A549 (cell line): ENCODE measurements at regions not wholly inside any gene's neighbourhood (a gene's known extent, or its start where the extent isn't known, plus 50 kb on each side); places are given as distances from the start of the nearest gene placed in this dataset.

Experiments used
- ATAC-seq, 2 experiments: fragments of 200-7000 bp in 1 of 2; fragments of >200 bp in 1 of 2; cut with Nextera tagmentation in 1 of 2; cut with Tn5 transposase in 1 of 2; 3 replicates each; pipeline versions ENCODE4 v1.8.0 to v1.9.1; 2018 to 2020; ENCODE audit warnings: mild to moderate bottlenecking in 1 of 2, moderate library complexity in 1 of 2
- CTCF ChIA-PET: fragments of 300-600 bp; sonication (Branson Sonifier 250); formaldehyde crosslinking; extraction: SDS; loops from one replicate; lab custom pipeline; 2021; ENCODE audit warnings: antibody characterized with exemption, inconsistent platforms; lab: Yijun Ruan, JAX
- POLR2A ChIA-PET: fragments of 350-600 bp; formaldehyde crosslinking; extraction: SDS; loops from one replicate; lab custom pipeline; 2021; ENCODE audit warnings: antibody characterized with exemption, inconsistent platforms; lab: Yijun Ruan, JAX
- DNase-seq, 2 experiments: peaks; one replicate each; pipeline versions ENCODE4 v3.0.0 to v3.0.0-alpha.2; 2011 to 2016; ENCODE audit warnings: low read depth in 1 of 2, low spot score in 1 of 2
- FAIRE-seq: peaks from 2 replicates; lab custom pipeline; 2011; peaks lifted over from hg19 to GRCh38; lab: Jason Lieb, UNC
- H3K27ac ChIP-seq, 2 experiments: fragments of >200 bp; sonication (Bioruptor Twin); formaldehyde crosslinking; 3 replicates each; pipeline ENCODE4 v1.5.1; 2016 to 2017
- H3K4me1 ChIP-seq: fragments of >200 bp; sonication (Bioruptor Twin); formaldehyde crosslinking; 3 replicates; pipeline ENCODE4 v1.6.1; 2016
- H3K4me2 ChIP-seq: fragments of >200 bp; sonication (Bioruptor Twin); formaldehyde crosslinking; 3 replicates; pipeline ENCODE4 v1.6.1; 2016
- H3K4me3 ChIP-seq: fragments of >200 bp; sonication (Bioruptor Twin); formaldehyde crosslinking; 3 replicates; pipeline ENCODE4 v1.5.1; 2016
- H3K9me3 ChIP-seq: fragments of >200 bp; sonication (Bioruptor Twin); formaldehyde crosslinking; 3 replicates; pipeline ENCODE4 v1.6.1; 2016
- ATOH8 ChIP-seq: fragments of 250-450 bp; sonication (Bioruptor Pico); IDR thresholded peaks from 2 replicates; pipeline ENCODE4 v1.5.0; 2020; ENCODE audit warnings: low read depth, mild to moderate bottlenecking, moderate library complexity
- CHD2 ChIP-seq: fragments of 150-350 bp; IDR thresholded peaks from 2 replicates; pipeline ENCODE4 v1.6.1; 2014; ENCODE audit warnings: low read length; ENCODE audit not compliant: partially characterized antibody
- CHD4 ChIP-seq: fragments of 200-600 bp; sonication (generic); IDR thresholded peaks from 2 replicates; pipeline ENCODE4 v1.6.1; 2016; ENCODE audit warnings: antibody characterized with exemption, mild to moderate bottlenecking, borderline replicate concordance
- CTCF ChIP-seq: fragments of >200 bp; sonication (Bioruptor Twin); formaldehyde crosslinking; IDR thresholded peaks from 3 replicates; pipeline ENCODE4 v1.5.1; 2016
- E2F6 ChIP-seq: IDR thresholded peaks from 2 replicates; pipeline ENCODE4 v1.6.1; 2012; ENCODE audit warnings: low read depth, borderline replicate concordance
- EHF ChIP-seq: fragments of 250-450 bp; sonication (Bioruptor Pico); IDR thresholded peaks from 2 replicates; pipeline ENCODE4 v1.5.0; 2020; ENCODE audit warnings: mild to moderate bottlenecking
- EHMT2 ChIP-seq: fragments of 200-600 bp; sonication (generic); IDR thresholded peaks from 2 replicates; pipeline ENCODE4 v1.6.1; 2016; ENCODE audit warnings: antibody characterized with exemption, low read depth, mild to moderate bottlenecking, moderate library complexity
- FOSB ChIP-seq: fragments of 250-450 bp; sonication (Bioruptor Pico); IDR thresholded peaks from 2 replicates; pipeline ENCODE4 v1.5.0; 2020; ENCODE audit warnings: mild to moderate bottlenecking, moderate library complexity
- HDAC2 ChIP-seq: fragments of 200-600 bp; sonication (generic); IDR thresholded peaks from 2 replicates; pipeline ENCODE4 v1.6.1; 2016
- HES2 ChIP-seq: fragments of >200 bp; sonication (Bioruptor Twin); formaldehyde crosslinking; IDR thresholded peaks from 2 replicates; pipeline ENCODE4 v1.6.1; 2016
- HOXA7 ChIP-seq: fragments of 250-450 bp; sonication (Bioruptor Pico); IDR thresholded peaks from 2 replicates; pipeline ENCODE4 v1.5.0; 2020; ENCODE audit warnings: mild to moderate bottlenecking, moderate library complexity
- HOXB5 ChIP-seq: fragments of 250-450 bp; sonication (Bioruptor Pico); IDR thresholded peaks from 2 replicates; pipeline ENCODE4 v1.5.0; 2020; ENCODE audit warnings: mild to moderate bottlenecking, moderate library complexity
- JUN ChIP-seq, 2 experiments: fragments of >200 bp; sonication (Bioruptor Twin); formaldehyde crosslinking; IDR thresholded peaks; 2 replicates in 1 of 2; 3 replicates in 1 of 2; pipeline ENCODE4 v1.6.1; 2016 to 2017
- MAX ChIP-seq: IDR thresholded peaks from 2 replicates; pipeline ENCODE4 v1.6.1; 2012
- MAZ ChIP-seq: fragments of 150-350 bp; IDR thresholded peaks from 2 replicates; pipeline ENCODE4 v1.6.1; 2014; ENCODE audit warnings: antibody characterized with exemption, low read depth, low read length, borderline replicate concordance
- PBX3 ChIP-seq: IDR thresholded peaks from 2 replicates; pipeline ENCODE4 v1.6.1; 2012
- RAD21 ChIP-seq, 2 experiments: fragments of >200 bp in 1 of 2; sonication (Bioruptor Twin) in 1 of 2; formaldehyde crosslinking in 1 of 2; IDR thresholded peaks in 1 of 2; conservative IDR thresholded peaks in 1 of 2; 2 replicates in 1 of 2; 3 replicates in 1 of 2; pipeline ENCODE4 v1.6.1; 2012 to 2018; ENCODE audit warnings: inconsistent platforms in 1 of 2
- RARB ChIP-seq: fragments of 250-450 bp; sonication (Bioruptor Pico); IDR thresholded peaks from 2 replicates; pipeline ENCODE4 v1.8.0; 2021; ENCODE audit warnings: mild to moderate bottlenecking, moderate library complexity
- RNF2 ChIP-seq: fragments of 200-600 bp; sonication (generic); IDR thresholded peaks from 2 replicates; pipeline ENCODE4 v1.6.1; 2016; ENCODE audit warnings: low read depth, mild to moderate bottlenecking, antibody characterized with exemption, moderate library complexity, borderline replicate concordance
- SREBF2 ChIP-seq: fragments of 450-650 bp; IDR thresholded peaks from 2 replicates; pipeline ENCODE4 v1.6.1; 2014; ENCODE audit warnings: mild to moderate bottlenecking, moderate library complexity
- TP53 ChIP-seq: fragments of 250-450 bp; sonication (Bioruptor Pico); IDR thresholded peaks from 2 replicates; pipeline ENCODE4 v1.5.0; 2021; ENCODE audit warnings: mild to moderate bottlenecking, moderate library complexity
- ZFP36 ChIP-seq: fragments of 450-650 bp; IDR thresholded peaks from 2 replicates; pipeline ENCODE4 v1.6.1; 2014; ENCODE audit warnings: borderline replicate concordance; ENCODE audit not compliant: partially characterized antibody
- ZNF302 ChIP-seq: fragments of 250-450 bp; sonication (Bioruptor Pico); IDR thresholded peaks from 2 replicates; pipeline ENCODE4 v1.9.0; 2021; ENCODE audit warnings: inconsistent platforms, mild to moderate bottlenecking, moderate library complexity
- ZSCAN20 ChIP-seq: fragments of 250-450 bp; sonication (Bioruptor Pico); IDR thresholded peaks from 2 replicates; pipeline ENCODE4 v1.8.0; 2022; ENCODE audit warnings: mild to moderate bottlenecking, moderate library complexity
- WGBS: methylation state at CpG from one replicate; pipeline ENCODE4 v1.1.6; 2017; ENCODE audit errors: missing lambda C conversion rate; 5-methylcytosine and 5-hydroxymethylcytosine counted together

- H3K9me3 ChIP-seq = peaks cover 8% of the 10 kb centered on the region; the same call in 2 of the 3 replicates
- CTCF ChIA-PET = no interaction called here
- WGBS = 49% methylated on average over 4 of the region's 4 CpGs
- FAIRE-seq (no peak), DNase-seq (no peak), ATAC-seq (no peak)
- POLR2A ChIA-PET = no interaction called here
- H3K4me1 ChIP-seq = no peaks in the 10 kb centered on the region
- no peak for TF ChIP-seq E2F6
- no peak for TF ChIP-seq HOXB5 (CRISPR knock-in tag)
- no peak for TF ChIP-seq TP53
- TF ChIP-seq ZNF302 = no peak
- no peak for TF ChIP-seq SREBF2
- TF ChIP-seq RARB = no peak
- TF ChIP-seq ATOH8 (CRISPR knock-in tag) = no peak
- no peak for TF ChIP-seq JUN (IDR thresholded peaks at IDR 0.05)
- no peak for TF ChIP-seq MAX
- TF ChIP-seq HDAC2 = no peak
- no peak for TF ChIP-seq PBX3
- TF ChIP-seq CHD2 = no peak
- TF ChIP-seq FOSB (CRISPR knock-in tag) = no peak
- no peak for TF ChIP-seq CTCF
- no peak for TF ChIP-seq ZSCAN20 (CRISPR knock-in tag)
- TF ChIP-seq RAD21 (conservative IDR thresholded peaks at IDR 0.05 in 1 of 2, IDR thresholded peaks at IDR 0.05 in 1 of 2) = no peak
- TF ChIP-seq EHF (CRISPR knock-in tag) = no peak
- no peak for TF ChIP-seq MAZ
- TF ChIP-seq ZFP36 = no peak
- no peak for TF ChIP-seq HOXA7
- H3K4me3 ChIP-seq = no peak overlapping the region
- H3K4me2 ChIP-seq = no peak overlapping the region
- H3K27ac ChIP-seq = no peak overlapping the region
Observed at GRCh38 chr16:51508490-51509212, 357.6 kb upstream of the SALL1 start.

GRCh38 chr16:51507286-51507685 lies 356.2 kb upstream of the SALL1 start:
- Histone ChIP-seq H3K9me3 (peaks cover 8% of the 10 kb centered on the region; the same call in 2 of the 3 replicates), H3K4me2 (no peak overlapping the region), H3K4me1 (no peaks in the 10 kb centered on the region), H3K4me3 (no peak overlapping the region), H3K27ac (no peak overlapping the region)
- 57% methylated on average over 4 of the region's 4 CpGs for WGBS
- TF ChIP-seq MAX = no peak
- TF ChIP-seq CHD4 = no peak
- no peak for TF ChIP-seq RNF2
- no peak for TF ChIP-seq HES2
- no peak for TF ChIP-seq EHMT2
- no peak for TF ChIP-seq JUN (IDR thresholded peaks at IDR 0.05)
- FAIRE-seq (no peak), ATAC-seq (no peak), DNase-seq (no peak)
- CTCF ChIA-PET = interaction anchor here (0.5 kb wide), 1 partner anchor 10 kb away, joined by 3 read pairs; no protein-coding TSS in a partner anchor
- POLR2A ChIA-PET = no interaction called here
